Transverse colon (tissue), 4 donors: ENCODE measurements at regions not wholly inside any gene's neighbourhood (a gene's known extent, or its start where the extent isn't known, plus 50 kb on each side); places are given as distances from the start of the nearest gene placed in this dataset.

Source experiments
- DNase-seq: peaks from one replicate; pipeline ENCODE4 v3.0.0-alpha.2; 2019
- H3K27ac ChIP-seq, 4 donors: fragments of 200-600 bp; sonication (generic); 2 replicates each; pipeline ENCODE4 v1.5.1; 2016 to 2018; ENCODE audit warnings: inconsistent platforms in 4 of 4
- H3K27me3 ChIP-seq: fragments of 200-600 bp; sonication (generic); 2 replicates; pipeline ENCODE4 v1.5.1; 2017; ENCODE audit warnings: inconsistent platforms
- H3K36me3 ChIP-seq, 4 donors: fragments of 200-600 bp; sonication (generic); 2 replicates each; pipeline ENCODE4 v1.5.1; 2017 to 2019; ENCODE audit warnings: inconsistent platforms in 4 of 4
- H3K4me1 ChIP-seq, 4 donors: fragments of 200-600 bp; sonication (generic); 2 replicates each; pipeline ENCODE4 v1.5.1; 2017 to 2020; ENCODE audit warnings: inconsistent platforms in 4 of 4
- H3K4me3 ChIP-seq, 4 donors: fragments of 200-600 bp; sonication (generic); 1 replicate in 1 of 4; 2 replicates in 3 of 4; pipeline versions ENCODE4 v1.5.1 to v1.6.1; 2017 to 2019; ENCODE audit warnings: inconsistent platforms in 4 of 4
- H3K9me3 ChIP-seq, 2 donors: fragments of 200-600 bp; sonication (generic); 2 replicates each; pipeline ENCODE4 v1.5.1; 2017 to 2019; ENCODE audit warnings: inconsistent platforms in 2 of 2
- CTCF ChIP-seq, 5 experiments: fragments of 200-600 bp in 3 of 5; fragments of 450-650 bp in 2 of 5; sonication (generic) in 3 of 5; IDR thresholded peaks; 1 replicate in 2 of 5; 2 replicates in 3 of 5; pipeline ENCODE4 v1.5.1; 2016 to 2017; ENCODE audit warnings: antibody characterized with exemption in 5 of 5, inconsistent platforms in 3 of 5, mild to moderate bottlenecking in 2 of 5, moderate library complexity in 1 of 5
- EP300 ChIP-seq: sonication (generic); formaldehyde crosslinking; IDR thresholded peaks from one replicate; pipeline ENCODE4 v1.6.1; 2017; ENCODE audit warnings: antibody characterized with exemption, low read depth
- POLR2A ChIP-seq: fragments of 450-650 bp; IDR thresholded peaks from one replicate; pipeline ENCODE4 v1.6.1; 2016; ENCODE audit warnings: antibody characterized with exemption, mild to moderate bottlenecking, moderate library complexity
- POLR2AphosphoS5 ChIP-seq, 3 donors: sonication (generic); formaldehyde crosslinking; IDR thresholded peaks; one replicate each; pipeline ENCODE4 v1.6.1; 2016; ENCODE audit warnings: antibody characterized with exemption in 3 of 3
- WGBS, 2 donors: methylation state at CpG; one replicate each; pipeline ENCODE4 v1.1.5; 2018; ENCODE audit warnings: low coverage in 1 of 2; 5-methylcytosine and 5-hydroxymethylcytosine counted together
- in situ Hi-C, 4 donors: fragments of 200-750 bp; cut with MboI; loops; one replicate each; pipeline versions ENCODE4 v1.15.0 to v1.15.1; 2017; ENCODE audit warnings: low sequenced_read_pairs in 3 of 4, low pct_ligation_motif_present in 1 of 4, low pct_unique_long_range_greater_than_20kb in 1 of 4
- intact Hi-C: fragments of 100-400 bp; cut with DNase I; formaldehyde crosslinking; loops from one replicate; pipeline ENCODE4 v1.15.1; 2023; ENCODE audit warnings: low total_unique reads

GRCh38 chr11:115903179-115903578, 399.0 kb upstream of the CADM1 start:
- Histone ChIP-seq H3K4me1 (no peaks in the 10 kb centered on the region), H3K9me3 (no peaks in the 10 kb centered on the region), H3K27me3 (no peaks in the 10 kb centered on the region), H3K36me3 (no peaks in the 10 kb centered on the region), H3K4me3 (no peak overlapping the region), H3K27ac (no peak overlapping the region)
- TF ChIP-seq POLR2AphosphoS5 (IDR thresholded peaks at IDR 0.05) (no peak), POLR2A (no peak)
- intact Hi-C loops (no loop called here), in situ Hi-C loops (no loop called here)
- no peak for DNase-seq
- WGBS, 2 donors: 88 to 92% methylated on average over 4 of the region's 4 CpGs

- no peak for DNase-seq
- no peak overlapping the region for H3K27ac ChIP-seq
- TF ChIP-seq POLR2A (no peak), POLR2AphosphoS5 (IDR thresholded peaks at IDR 0.05) (no peak), EP300 (no peak), CTCF (IDR thresholded peaks at IDR 0.05) (no peak)
- no peaks in the 10 kb centered on the region for H3K4me1 ChIP-seq
- H3K36me3 ChIP-seq: no peaks in the 10 kb centered on the region
- H3K27me3 ChIP-seq: no peaks in the 10 kb centered on the region
- in situ Hi-C loops: no loop called here
- intact Hi-C loops: no loop called here
- no peak overlapping the region for H3K4me3 ChIP-seq
- no peaks in the 10 kb centered on the region for H3K9me3 ChIP-seq
These were observed 396.9 kb upstream of the CADM1 start for GRCh38 chr11:115901069-115901468.

- WGBS, 2 donors: 84 to 92% methylated on average over 4 to 10 of the region's 10 CpGs
- H3K4me1 ChIP-seq: no peaks in the 10 kb centered on the region
- H3K27ac ChIP-seq: no peak overlapping the region
- no peaks in the 10 kb centered on the region for H3K36me3 ChIP-seq
- DNase-seq: no peak
- no peak for TF ChIP-seq CTCF (IDR thresholded peaks at IDR 0.05)
- TF ChIP-seq POLR2AphosphoS5 (IDR thresholded peaks at IDR 0.05): no peak
- no peak for TF ChIP-seq POLR2A
- no peak for TF ChIP-seq EP300
- intact Hi-C loops (no loop called here), in situ Hi-C loops (no loop called here)
- H3K27me3 ChIP-seq: no peaks in the 10 kb centered on the region
- no peaks in the 10 kb centered on the region for H3K9me3 ChIP-seq
- no peak overlapping the region for H3K4me3 ChIP-seq
These were observed 395.9 kb upstream of the CADM1 start for GRCh38 chr11:115900111-115900510.

- Histone ChIP-seq H3K9me3 (no peaks in the 10 kb centered on the region), H3K27ac (no peak overlapping the region), H3K4me3 (no peak overlapping the region), H3K27me3 (no peaks in the 10 kb centered on the region), H3K36me3 (no peaks in the 10 kb centered on the region), H3K4me1 (no peaks in the 10 kb centered on the region)
- TF ChIP-seq CTCF (IDR thresholded peaks at IDR 0.05): no peak
- no peak for TF ChIP-seq EP300
- TF ChIP-seq POLR2A: no peak
- TF ChIP-seq POLR2AphosphoS5 (IDR thresholded peaks at IDR 0.05): no peak
- DNase-seq: no peak
- in situ Hi-C loops (no loop called here), intact Hi-C loops (no loop called here)
- WGBS, 2 donors: 8 to 43% methylated on average over 2 to 3 of the region's 4 CpGs
These were observed 393.5 kb upstream of the CADM1 start for GRCh38 chr11:115897707-115898106.

- DNase-seq: no peak
- Histone ChIP-seq H3K4me3 (no peak overlapping the region), H3K36me3 (no peaks in the 10 kb centered on the region), H3K27ac (no peak overlapping the region), H3K4me1 (no peaks in the 10 kb centered on the region), H3K27me3 (no peaks in the 10 kb centered on the region), H3K9me3 (no peaks in the 10 kb centered on the region)
- in situ Hi-C loops (no loop called here), intact Hi-C loops (no loop called here)
- no peak for TF ChIP-seq POLR2AphosphoS5 (IDR thresholded peaks at IDR 0.05)
- no peak for TF ChIP-seq CTCF (IDR thresholded peaks at IDR 0.05)
- no peak for TF ChIP-seq POLR2A
- TF ChIP-seq EP300: no peak
- WGBS, 2 donors: 82 to 88% methylated on average over 1 to 2 of the region's 2 CpGs
These were observed 391.9 kb upstream of the CADM1 start for GRCh38 chr11:115896084-115896483.
